Stimulated activated CD8-positive, alpha-beta memory T cell treated with anti-CD3 and anti-CD28 coated beads, Interleukin-4, amount 100 ng/mL, for 4 hours (primary cell): ENCODE measurements at regions not wholly inside any gene's neighbourhood (a gene's known extent, or its start where the extent isn't known, plus 50 kb on each side); places are given as distances from the start of the nearest gene placed in this dataset.
"Not testable (repeated sequence)": the region's sequence is repeated elsewhere in the genome, so short reads cannot be mapped to it uniquely, and the experiment has no call there.

ENCODE experiments used
- DNase-seq, 2 donors: peaks; one replicate each; pipeline ENCODE4 v3.0.0-alpha.2; 2020; ENCODE audit warnings: low read depth in 2 of 2, low spot score in 1 of 2

GRCh38 chrX:74251006-74251930 lies 52.7 kb upstream of the ZCCHC13 start:
- no peak for DNase-seq

GRCh38 chrX:74250574-74250973 lies 53.4 kb upstream of the ZCCHC13 start:
- no peak for DNase-seq

- no peak for DNase-seq
Observed at GRCh38 chrX:74249963-74250362, 54.0 kb upstream of the ZCCHC13 start.

GRCh38 chrX:74248889-74249288 lies 55.1 kb upstream of the ZCCHC13 start:
- DNase-seq = no peak

- DNase-seq = no peak
Observed at GRCh38 chrX:74246524-74246923, 57.5 kb upstream of the ZCCHC13 start.

- no peak for DNase-seq
Observed at GRCh38 chrX:74242484-74243138, 61.4 kb upstream of the ZCCHC13 start.

GRCh38 chrX:74242050-74242449 lies 61.9 kb upstream of the ZCCHC13 start:
- no peak for DNase-seq

GRCh38 chrX:74238771-74239170 lies 65.2 kb upstream of the ZCCHC13 start:
- DNase-seq = no peak

- no peak for DNase-seq
Observed at GRCh38 chrX:74234818-74235217, 69.2 kb upstream of the ZCCHC13 start.

GRCh38 chrX:74232859-74233258 lies 71.1 kb upstream of the ZCCHC13 start:
- no peak for DNase-seq

- DNase-seq = no peak
Observed at GRCh38 chrX:74231625-74232024, 72.4 kb upstream of the ZCCHC13 start.

GRCh38 chrX:74230094-74230493 lies 73.9 kb upstream of the ZCCHC13 start:
- DNase-seq = no peak

- no peak for DNase-seq
Observed at GRCh38 chrX:74225111-74225510, 78.9 kb upstream of the ZCCHC13 start.

- no peak for DNase-seq
Observed at GRCh38 chrX:74220277-74220676, 83.7 kb upstream of the ZCCHC13 start.

GRCh38 chrX:74218895-74219294 lies 85.1 kb upstream of the ZCCHC13 start:
- no peak for DNase-seq

- no peak for DNase-seq
Observed at GRCh38 chrX:74216421-74216820, 87.6 kb upstream of the ZCCHC13 start.

- DNase-seq = no peak
Observed at GRCh38 chrX:74211911-74212310, 92.1 kb upstream of the ZCCHC13 start.

GRCh38 chrX:74207539-74207938 lies 96.4 kb upstream of the ZCCHC13 start:
- no peak for DNase-seq

GRCh38 chrX:74195605-74196004 lies 108.4 kb upstream of the ZCCHC13 start:
- DNase-seq = no peak

- DNase-seq = no peak
Observed at GRCh38 chrX:74195120-74195519, 108.9 kb upstream of the ZCCHC13 start.

GRCh38 chrX:74187211-74187610 lies 116.8 kb upstream of the ZCCHC13 start:
- DNase-seq = no peak

GRCh38 chrX:74183047-74183446 lies 120.9 kb upstream of the ZCCHC13 start:
- DNase-seq = not testable (repeated sequence)
